GM12878 (cell line): ENCODE measurements at regions not wholly inside any gene's neighbourhood (a gene's known extent, or its start where the extent isn't known, plus 50 kb on each side); places are given as distances from the start of the nearest gene placed in this dataset.

ENCODE experiments used
- CEBPZ ChIP-seq: fragments of 150-350 bp; IDR thresholded peaks from 2 replicates; pipeline ENCODE4 v1.6.1; 2016; ENCODE audit warnings: low read depth, low read length
- CHD4 ChIP-seq: fragments of 200-600 bp; sonication (generic); IDR thresholded peaks from 2 replicates; pipeline ENCODE4 v1.6.1; 2016; ENCODE audit warnings: mild to moderate bottlenecking
- CTCF ChIP-seq, 3 experiments: IDR thresholded peaks in 2 of 3; conservative IDR thresholded peaks in 1 of 3; 2 replicates each; pipeline ENCODE4 v1.5.1; 2011; ENCODE audit warnings: low read depth in 3 of 3, low read length in 3 of 3, mild to moderate bottlenecking in 3 of 3, control low read depth in 2 of 3, moderate library complexity in 2 of 3, inconsistent platforms in 1 of 3, mixed read lengths in 1 of 3; ENCODE audit not compliant: control insufficient read depth in 2 of 3, insufficient read depth in 1 of 3; ENCODE audit errors: extremely low read depth in 1 of 3
- EED ChIP-seq: sonication (generic); IDR thresholded peaks from 2 replicates; pipeline ENCODE4 v1.6.1; 2016; ENCODE audit warnings: antibody characterized with exemption, low read depth
- EP300 ChIP-seq, 2 experiments: fragments of 150-350 bp in 1 of 2; IDR thresholded peaks; 2 replicates each; pipeline ENCODE4 v1.6.1; 2011 to 2012; ENCODE audit warnings: low read depth in 2 of 2, low read length in 2 of 2, borderline replicate concordance in 1 of 2, improper control_type of control experiment in 1 of 2, inconsistent platforms in 1 of 2; ENCODE audit not compliant: control insufficient read depth in 1 of 2
- GABPA ChIP-seq: IDR thresholded peaks from 2 replicates; pipeline ENCODE4 v1.6.1; 2014; ENCODE audit warnings: antibody characterized with exemption, low read depth, mild to moderate bottlenecking, inconsistent platforms
- MAX ChIP-seq: IDR thresholded peaks from 2 replicates; pipeline ENCODE4 v1.6.1; 2012; ENCODE audit warnings: low read depth, low read length, improper control_type of control experiment
- POLR2A ChIP-seq: IDR thresholded peaks from 2 replicates; pipeline ENCODE4 v1.6.1; 2011; ENCODE audit warnings: low read depth, mild to moderate bottlenecking, low read length
- POLR2AphosphoS5 ChIP-seq: IDR thresholded peaks from 2 replicates; pipeline ENCODE4 v1.6.1; 2011; ENCODE audit warnings: mild to moderate bottlenecking, low read length, inconsistent platforms
- RFX5 ChIP-seq: IDR thresholded peaks from 2 replicates; pipeline ENCODE4 v1.6.1; 2011; ENCODE audit warnings: low read depth, low read length, improper control_type of control experiment
- SKIL ChIP-seq: fragments of 450-650 bp; IDR thresholded peaks from 2 replicates; pipeline ENCODE4 v1.6.1; 2017; ENCODE audit warnings: mild to moderate bottlenecking, low read depth, inconsistent platforms; ENCODE audit not compliant: poor library complexity, severe bottlenecking
- SMC3 ChIP-seq: IDR thresholded peaks from 2 replicates; pipeline ENCODE4 v1.6.1; 2011; ENCODE audit warnings: low read length, improper control_type of control experiment, borderline replicate concordance
- SPI1 ChIP-seq: IDR thresholded peaks from 2 replicates; pipeline ENCODE4 v1.6.1; 2011; ENCODE audit warnings: low read depth, mild to moderate bottlenecking, low read length, moderate library complexity, borderline replicate concordance; ENCODE audit not compliant: insufficient read depth
- TCF12 ChIP-seq: IDR thresholded peaks from 2 replicates; pipeline ENCODE4 v1.6.1; 2011; ENCODE audit warnings: low read depth, mild to moderate bottlenecking, low read length

- no peak for TF ChIP-seq GABPA
- no peak for TF ChIP-seq SKIL
- no peak for TF ChIP-seq CTCF (IDR thresholded peaks at IDR 0.05 in 2 of 3, conservative IDR thresholded peaks at IDR 0.05 in 1 of 3; ENCODE audit: control insufficient read depth in 2 of 3, extremely low read depth in 1 of 3, insufficient read depth in 1 of 3, low read depth in 3 of 3, low read length in 3 of 3)
- TF ChIP-seq TCF12, result no peak
- no peak for TF ChIP-seq POLR2A
- no peak for TF ChIP-seq CEBPZ
- TF ChIP-seq RFX5, result no peak
- no peak for TF ChIP-seq POLR2AphosphoS5
- TF ChIP-seq EP300 (IDR thresholded peaks at IDR 0.05; ENCODE audit: borderline replicate concordance in 1 of 2, control insufficient read depth in 1 of 2, low read depth in 2 of 2, low read length in 2 of 2), result no peak
- no peak for TF ChIP-seq SPI1
- no peak for TF ChIP-seq EED
- no peak for TF ChIP-seq MAX
- TF ChIP-seq SMC3, result no peak
- TF ChIP-seq CHD4, result no peak
Observed at GRCh38 chr1:8138673-8139072, 112.6 kb upstream of the ERRFI1 start.
